ENCODE measurements at regions not wholly inside any gene's neighbourhood (a gene's known extent, or its start where the extent isn't known, plus 50 kb on each side); places are given as distances from the start of the nearest gene placed in this dataset.

DNA sequence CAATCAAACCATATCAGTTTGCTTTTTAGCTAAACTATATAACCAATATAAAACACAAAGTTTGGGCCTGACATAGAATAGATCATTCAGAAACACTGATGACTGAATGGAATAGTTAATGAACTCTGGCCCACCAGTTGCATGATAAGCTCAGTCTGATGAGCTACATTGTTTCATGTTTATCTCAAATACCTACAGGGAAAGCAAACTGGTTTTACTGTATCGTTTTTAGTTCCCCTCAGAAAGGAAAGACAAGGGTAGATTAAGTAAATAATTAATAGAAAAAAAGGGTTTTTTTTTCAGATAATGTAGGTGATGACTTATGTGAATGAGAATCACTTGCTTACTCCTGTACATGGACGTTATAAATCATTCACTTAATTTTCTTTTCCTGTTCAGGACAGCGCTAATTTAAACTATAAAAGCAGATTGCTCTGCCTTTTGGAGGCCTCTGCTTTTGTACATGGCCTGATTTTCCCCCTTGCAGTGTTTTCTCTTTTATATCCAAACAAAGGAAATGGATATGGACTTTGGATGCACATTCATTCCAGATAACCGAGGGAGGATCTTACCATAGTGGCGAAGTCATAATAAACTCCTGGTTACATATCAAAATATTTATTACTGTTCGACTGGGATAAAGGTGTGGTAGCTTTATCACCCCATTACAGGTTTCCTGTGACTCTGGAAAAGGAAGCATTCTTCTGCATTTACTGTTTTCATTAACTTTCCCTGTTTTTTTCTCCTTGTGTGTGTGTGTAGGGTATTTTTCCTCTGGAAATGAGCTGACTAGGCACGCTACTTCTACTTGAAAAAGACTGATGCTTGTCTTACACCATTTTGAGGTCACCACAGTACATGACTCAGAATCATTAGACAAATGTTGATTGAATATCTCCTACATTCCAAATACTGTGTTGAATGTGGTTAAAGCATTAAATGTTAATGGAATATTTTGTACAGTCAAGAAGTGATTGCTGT is 373.1 kb upstream of the HS3ST1 start:
- FAIRE-seq (no peak), ATAC-seq (no peak), DNase-seq (ENCODE audit: low spot score) (no peak)
- H3K79me2 ChIP-seq (ENCODE audit: insufficient read depth, low read length): no peaks in the 10 kb centered on the region
- peaks cover 13% of the 10 kb centered on the region; the same call in 1 of the 2 replicates for H3K9me3 ChIP-seq (ENCODE audit: low read length)
- no peak overlapping the region for H3K4me2 ChIP-seq (ENCODE audit: low read depth, low read length)
- H3K9ac ChIP-seq (ENCODE audit: insufficient read depth, low read depth, low read length): no peak overlapping the region
- H2AFZ ChIP-seq (ENCODE audit: low read length): no peak overlapping the region
- H3K36me3 ChIP-seq (replicated peaks in 1 of 2; ENCODE audit: control insufficient read depth in 1 of 2, insufficient read depth in 2 of 2, low read length in 2 of 2): no peaks in the 10 kb centered on the region
- POLR2A ChIA-PET: no interaction called here
- CTCF ChIA-PET (ENCODE audit: low intra/inter-chr PET ratio, low total read pairs): no interaction called here
- H3K27me3 ChIP-seq (ENCODE audit: control insufficient read depth in 1 of 2, insufficient read depth in 2 of 2, low read length in 2 of 2): no peaks in the 10 kb centered on the region
- 6% methylated on average over 7 of the region's 7 CpGs for WGBS (ENCODE audit: low lambda C conversion rate)
- in situ Hi-C loops (cut with HindIII; ENCODE audit: extremely low pct_ligation_motif_present, low pct_unique_long_range_greater_than_20kb) (no loop called here), intact Hi-C loops (cut with micrococcal nuclease; ENCODE audit: unreplicated experiment) (no loop called here)
- H3K4me1 ChIP-seq (ENCODE audit: insufficient read depth, low read length): no peaks in the 10 kb centered on the region
- no peaks in the 10 kb centered on the region for H4K20me1 ChIP-seq (ENCODE audit: insufficient read depth, low read length)
- no peak overlapping the region for H3K4me3 ChIP-seq (replicated peaks in 1 of 3; ENCODE audit: insufficient read depth in 1 of 3, low read depth in 2 of 3, low read length in 3 of 3)
- no TSS peak for BruUV-seq (replicated peaks)
- TF ChIP-seq, protein P1, sequence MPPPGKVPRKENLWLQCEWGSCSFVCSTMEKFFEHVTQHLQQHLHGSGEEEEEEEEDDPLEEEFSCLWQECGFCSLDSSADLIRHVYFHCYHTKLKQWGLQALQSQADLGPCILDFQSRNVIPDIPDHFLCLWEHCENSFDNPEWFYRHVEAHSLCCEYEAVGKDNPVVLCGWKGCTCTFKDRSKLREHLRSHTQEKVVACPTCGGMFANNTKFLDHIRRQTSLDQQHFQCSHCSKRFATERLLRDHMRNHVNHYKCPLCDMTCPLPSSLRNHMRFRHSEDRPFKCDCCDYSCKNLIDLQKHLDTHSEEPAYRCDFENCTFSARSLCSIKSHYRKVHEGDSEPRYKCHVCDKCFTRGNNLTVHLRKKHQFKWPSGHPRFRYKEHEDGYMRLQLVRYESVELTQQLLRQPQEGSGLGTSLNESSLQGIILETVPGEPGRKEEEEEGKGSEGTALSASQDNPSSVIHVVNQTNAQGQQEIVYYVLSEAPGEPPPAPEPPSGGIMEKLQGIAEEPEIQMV (CRISPR knock-in tag; IDR thresholded peaks at IDR 0.05; ENCODE audit: low read depth): no peak
- TF ChIP-seq MAFK (conservative IDR thresholded peaks at IDR 0.05 in 1 of 2, IDR thresholded peaks at IDR 0.05 in 1 of 2; ENCODE audit: low read length in 2 of 2): peak in 1 of 2 experiments; percentile 19; a peak in 1 of 4 replicates
- no peak overlapping the region for H3K27ac ChIP-seq (ENCODE audit: extremely low read length, insufficient read depth, low read length)

DNA sequence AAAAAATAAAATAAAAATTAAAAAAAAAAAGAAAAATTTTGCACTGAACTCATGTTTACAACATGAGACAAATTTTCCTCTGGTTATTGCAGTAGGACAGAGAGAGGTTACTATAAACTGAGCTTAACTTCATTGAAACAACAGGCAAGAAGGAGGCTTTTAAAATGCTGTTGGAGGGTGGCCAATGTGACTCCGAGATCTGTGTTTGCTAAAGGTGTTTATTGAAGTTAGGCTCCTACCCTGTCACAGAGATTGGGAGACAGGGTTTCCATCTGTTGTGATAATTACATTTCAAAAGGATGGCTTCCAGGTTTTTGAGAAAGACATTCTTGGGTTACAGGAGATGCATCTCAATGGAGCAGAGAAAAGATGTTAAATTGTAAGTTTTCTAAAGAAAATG is 370.5 kb upstream of the HS3ST1 start:
- WGBS (ENCODE audit: low lambda C conversion rate): 0% methylated on average over 1 of the region's 1 CpG
- DNase-seq (ENCODE audit: low spot score) (no peak), ATAC-seq (no peak), FAIRE-seq (no peak)
- no peak overlapping the region for H2AFZ ChIP-seq (ENCODE audit: low read length)
- H3K9ac ChIP-seq (ENCODE audit: insufficient read depth, low read depth, low read length): no peak overlapping the region
- no peaks in the 10 kb centered on the region for H3K79me2 ChIP-seq (ENCODE audit: insufficient read depth, low read length)
- no peaks in the 10 kb centered on the region for H3K4me1 ChIP-seq (ENCODE audit: insufficient read depth, low read length)
- no peak overlapping the region for H3K27ac ChIP-seq (ENCODE audit: extremely low read length, insufficient read depth, low read length)
- CTCF ChIA-PET (ENCODE audit: low intra/inter-chr PET ratio, low total read pairs): no interaction called here
- in situ Hi-C loops (cut with HindIII; ENCODE audit: extremely low pct_ligation_motif_present, low pct_unique_long_range_greater_than_20kb): no loop called here
- no TSS peak for BruUV-seq (replicated peaks)
- H3K4me2 ChIP-seq (ENCODE audit: low read depth, low read length): no peak overlapping the region
- no peaks in the 10 kb centered on the region for H3K27me3 ChIP-seq (ENCODE audit: control insufficient read depth in 1 of 2, insufficient read depth in 2 of 2, low read length in 2 of 2)
- H4K20me1 ChIP-seq (ENCODE audit: insufficient read depth, low read length): no peaks in the 10 kb centered on the region
- intact Hi-C loops (cut with micrococcal nuclease; ENCODE audit: unreplicated experiment): no loop called here
- H3K36me3 ChIP-seq (replicated peaks in 1 of 2; ENCODE audit: control insufficient read depth in 1 of 2, insufficient read depth in 2 of 2, low read length in 2 of 2): no peaks in the 10 kb centered on the region
- peaks cover 13% of the 10 kb centered on the region; the same call in 1 of the 2 replicates for H3K9me3 ChIP-seq (ENCODE audit: low read length)
- H3K4me3 ChIP-seq (replicated peaks in 1 of 3; ENCODE audit: insufficient read depth in 1 of 3, low read depth in 2 of 3, low read length in 3 of 3): no peak overlapping the region
- POLR2A ChIA-PET: no interaction called here
- TF ChIP-seq HNRNPL (IDR thresholded peaks at IDR 0.05; ENCODE audit: low read depth, low read length) (no peak), ZNF891 (CRISPR knock-in tag; IDR thresholded peaks at IDR 0.05) (no peak), ZKSCAN5 (CRISPR knock-in tag; IDR thresholded peaks at IDR 0.05) (no peak), MTF2 (CRISPR knock-in tag; IDR thresholded peaks at IDR 0.05; ENCODE audit: borderline replicate concordance) (no peak), RBFOX2 (IDR thresholded peaks at IDR 0.05; ENCODE audit: low read depth, low read length) (no peak)
- TF ChIP-seq, protein P2, sequence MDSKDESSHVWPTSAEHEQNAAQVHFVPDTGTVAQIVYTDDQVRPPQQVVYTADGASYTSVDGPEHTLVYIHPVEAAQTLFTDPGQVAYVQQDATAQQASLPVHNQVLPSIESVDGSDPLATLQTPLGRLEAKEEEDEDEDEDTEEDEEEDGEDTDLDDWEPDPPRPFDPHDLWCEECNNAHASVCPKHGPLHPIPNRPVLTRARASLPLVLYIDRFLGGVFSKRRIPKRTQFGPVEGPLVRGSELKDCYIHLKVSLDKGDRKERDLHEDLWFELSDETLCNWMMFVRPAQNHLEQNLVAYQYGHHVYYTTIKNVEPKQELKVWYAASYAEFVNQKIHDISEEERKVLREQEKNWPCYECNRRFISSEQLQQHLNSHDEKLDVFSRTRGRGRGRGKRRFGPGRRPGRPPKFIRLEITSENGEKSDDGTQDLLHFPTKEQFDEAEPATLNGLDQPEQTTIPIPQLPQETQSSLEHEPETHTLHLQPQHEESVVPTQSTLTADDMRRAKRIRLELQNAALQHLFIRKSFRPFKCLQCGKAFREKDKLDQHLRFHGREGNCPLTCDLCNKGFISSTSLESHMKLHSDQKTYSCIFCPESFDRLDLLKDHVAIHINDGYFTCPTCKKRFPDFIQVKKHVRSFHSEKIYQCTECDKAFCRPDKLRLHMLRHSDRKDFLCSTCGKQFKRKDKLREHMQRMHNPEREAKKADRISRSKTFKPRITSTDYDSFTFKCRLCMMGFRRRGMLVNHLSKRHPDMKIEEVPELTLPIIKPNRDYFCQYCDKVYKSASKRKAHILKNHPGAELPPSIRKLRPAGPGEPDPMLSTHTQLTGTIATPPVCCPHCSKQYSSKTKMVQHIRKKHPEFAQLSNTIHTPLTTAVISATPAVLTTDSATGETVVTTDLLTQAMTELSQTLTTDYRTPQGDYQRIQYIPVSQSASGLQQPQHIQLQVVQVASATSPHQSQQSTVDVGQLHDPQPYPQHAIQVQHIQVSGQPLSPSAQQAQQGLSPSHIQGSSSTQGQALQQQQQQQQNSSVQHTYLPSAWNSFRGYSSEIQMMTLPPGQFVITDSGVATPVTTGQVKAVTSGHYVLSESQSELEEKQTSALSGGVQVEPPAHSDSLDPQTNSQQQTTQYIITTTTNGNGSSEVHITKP (CRISPR knock-in tag; IDR thresholded peaks at IDR 0.05; ENCODE audit: low read depth): no peak
- TF ChIP-seq, protein P3, sequence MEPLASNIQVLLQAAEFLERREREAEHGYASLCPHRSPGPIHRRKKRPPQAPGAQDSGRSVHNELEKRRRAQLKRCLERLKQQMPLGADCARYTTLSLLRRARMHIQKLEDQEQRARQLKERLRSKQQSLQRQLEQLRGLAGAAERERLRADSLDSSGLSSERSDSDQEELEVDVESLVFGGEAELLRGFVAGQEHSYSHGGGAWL (CRISPR knock-in tag; IDR thresholded peaks at IDR 0.05): no peak

Data from HepG2 (cell line).